Prostate gland (tissue), 2 donors: ENCODE measurements at regions not wholly inside any gene's neighbourhood (a gene's known extent, or its start where the extent isn't known, plus 50 kb on each side); places are given as distances from the start of the nearest gene placed in this dataset.

ENCODE experiments used
- CTCF ChIP-seq, 4 experiments: fragments of 200-600 bp in 2 of 4; fragments of 450-650 bp in 2 of 4; sonication (generic) in 2 of 4; IDR thresholded peaks; 1 replicate in 3 of 4; 2 replicates in 1 of 4; pipeline ENCODE4 v1.5.1; 2016 to 2019; ENCODE audit warnings: antibody characterized with exemption in 4 of 4, mild to moderate bottlenecking in 2 of 4, moderate library complexity in 2 of 4
- POLR2A ChIP-seq: fragments of 450-650 bp; IDR thresholded peaks from one replicate; pipeline ENCODE4 v1.6.1; 2016; ENCODE audit warnings: antibody characterized with exemption, mild to moderate bottlenecking

- TF ChIP-seq POLR2A (no peak), CTCF (IDR thresholded peaks at IDR 0.05) (no peak)
Observed at GRCh38 chr16:52123061-52123839, 423.7 kb downstream of the TOX3 start.
